HG03521 (cell line): ENCODE measurements at regions not wholly inside any gene's neighbourhood (a gene's known extent, or its start where the extent isn't known, plus 50 kb on each side); places are given as distances from the start of the nearest gene placed in this dataset.

Experiments used
- ATAC-seq: cut with Tn5 transposase; IDR thresholded peaks from one replicate; pipeline ENCODE4 v1.9.1; 2021; ENCODE audit warnings: mild to moderate bottlenecking, moderate library complexity; ENCODE audit not compliant: unreplicated experiment

DNA sequence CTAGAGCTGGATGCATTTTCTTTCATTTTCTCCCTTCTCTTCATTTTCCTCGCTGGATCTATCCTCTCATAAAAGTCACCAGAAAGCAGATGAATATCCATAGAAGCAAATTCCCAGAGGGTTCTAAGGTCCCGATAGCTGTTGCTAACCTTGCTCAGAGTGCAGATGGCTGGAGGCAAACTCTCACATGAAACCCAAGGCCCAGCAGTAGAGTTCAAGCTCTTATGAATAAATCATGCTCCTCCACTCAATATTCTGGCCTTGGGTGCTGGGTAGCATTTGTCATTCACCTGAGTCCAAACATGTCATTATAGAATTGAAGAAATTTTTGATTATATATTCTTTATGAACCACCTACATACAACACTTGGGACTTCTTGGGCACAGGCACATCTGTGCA lies 539.7 kb upstream of the MARCKS start:
- no peak for ATAC-seq

DNA sequence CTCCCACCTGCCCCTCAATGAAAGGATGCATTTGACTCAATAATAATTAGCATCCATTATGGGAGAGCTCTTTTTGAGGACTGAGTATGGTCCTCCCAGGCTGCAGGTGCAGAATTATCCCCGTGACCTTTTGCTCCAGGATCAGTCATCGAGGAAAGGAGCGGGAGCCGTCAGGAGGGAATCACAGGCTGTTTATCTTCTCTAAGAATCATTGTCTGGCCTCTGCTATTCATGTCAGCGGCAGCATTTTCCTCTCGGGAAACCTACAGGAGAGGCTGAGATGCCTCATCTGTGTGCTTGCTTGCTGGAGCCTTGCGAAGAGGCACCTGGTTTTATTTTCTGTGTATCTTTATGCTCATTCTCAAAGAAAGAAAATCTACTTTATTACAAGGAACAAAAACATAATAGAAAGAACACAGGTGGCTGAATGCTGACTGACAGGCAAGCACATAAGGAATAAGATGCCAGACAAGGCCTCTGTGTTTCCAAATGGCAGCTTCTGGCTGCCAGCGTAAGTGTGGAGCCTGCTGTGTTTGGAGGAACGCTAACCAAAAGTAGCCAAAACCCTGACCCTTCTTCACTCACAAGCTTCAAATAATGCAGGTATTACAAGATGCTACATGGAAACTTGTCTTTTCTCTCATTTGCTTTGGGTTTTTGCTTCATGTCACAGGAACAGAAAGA lies 539.1 kb upstream of the MARCKS start:
- ATAC-seq: no peak

DNA sequence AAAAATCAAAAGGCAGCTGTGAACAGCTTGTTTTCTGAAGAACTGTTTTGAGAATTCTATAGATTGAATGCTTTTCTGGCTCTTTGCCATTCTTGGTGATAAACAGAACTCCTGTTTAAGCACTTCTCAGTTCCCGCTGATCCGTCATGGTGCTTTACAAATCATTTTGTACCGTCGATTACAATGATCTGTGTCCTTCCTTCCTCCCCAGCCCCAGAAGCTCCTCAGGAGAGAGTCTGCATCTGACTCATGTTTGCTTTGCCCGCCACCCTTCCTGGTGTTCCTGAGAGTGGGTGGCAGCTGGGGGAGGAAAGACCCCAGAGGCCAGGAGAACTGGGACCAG lies 538.6 kb upstream of the MARCKS start:
- ATAC-seq: no peak

DNA sequence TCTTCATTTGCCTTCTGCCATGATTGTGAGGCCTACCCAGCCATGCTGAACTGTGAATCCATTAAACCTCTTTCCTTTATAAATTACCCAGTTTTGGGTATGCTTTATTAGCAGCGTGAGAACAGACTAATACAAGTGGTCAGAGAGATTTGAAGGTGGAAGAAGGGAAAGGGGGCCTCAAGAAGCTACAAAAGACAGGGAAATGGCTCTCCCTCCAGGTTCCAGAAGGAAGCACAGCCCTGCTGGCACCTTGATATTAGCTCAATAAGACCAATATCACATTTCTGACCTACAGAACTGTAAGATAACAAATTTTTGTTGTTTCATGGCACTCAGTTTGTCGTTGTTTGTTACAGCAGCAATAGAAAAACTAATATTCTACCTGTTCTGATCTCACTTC lies 536.5 kb upstream of the MARCKS start:
- ATAC-seq: no peak

DNA sequence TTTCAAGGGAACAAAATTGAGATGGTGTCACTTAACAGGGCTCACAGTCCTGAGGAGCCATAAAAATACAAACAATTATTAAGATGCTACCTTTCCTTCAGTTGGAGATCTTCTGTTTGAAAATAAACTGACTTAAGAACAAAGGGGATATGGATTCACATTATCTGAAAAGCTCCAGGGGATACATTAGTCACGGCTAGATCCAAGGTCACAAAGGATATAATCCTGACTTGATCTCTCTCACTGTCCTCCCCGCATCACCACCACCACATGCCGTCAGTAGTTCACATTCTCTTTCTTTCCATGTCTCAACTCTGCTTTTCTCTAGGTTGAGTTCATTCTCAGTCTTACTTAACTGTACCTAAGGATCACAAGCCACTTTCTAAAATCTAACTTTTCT lies 530.4 kb upstream of the MARCKS start:
- no peak for ATAC-seq

DNA sequence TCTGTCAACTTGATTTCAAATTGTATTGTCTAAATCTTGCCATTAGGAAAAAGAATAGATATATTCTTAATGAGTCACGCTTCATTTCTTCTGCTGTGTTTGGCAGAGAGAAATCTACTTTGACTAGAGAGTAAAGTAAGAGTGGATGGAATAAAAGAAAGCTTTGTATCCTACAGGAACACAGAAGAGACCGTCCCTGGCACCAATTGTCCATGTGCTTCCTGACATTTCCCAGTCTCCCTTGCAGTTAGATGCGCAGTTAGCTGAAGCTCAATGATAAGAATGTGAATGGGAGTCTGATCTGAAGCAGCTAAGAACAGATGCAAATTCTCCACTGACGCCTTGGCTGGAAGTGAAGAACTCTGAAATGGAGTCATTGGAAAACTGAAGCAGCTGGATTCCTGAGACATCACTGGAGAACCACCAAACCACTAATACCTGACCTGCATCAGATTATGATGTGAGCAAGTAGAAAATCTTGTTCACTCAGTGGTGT lies 528.2 kb upstream of the MARCKS start:
- no peak for ATAC-seq

DNA sequence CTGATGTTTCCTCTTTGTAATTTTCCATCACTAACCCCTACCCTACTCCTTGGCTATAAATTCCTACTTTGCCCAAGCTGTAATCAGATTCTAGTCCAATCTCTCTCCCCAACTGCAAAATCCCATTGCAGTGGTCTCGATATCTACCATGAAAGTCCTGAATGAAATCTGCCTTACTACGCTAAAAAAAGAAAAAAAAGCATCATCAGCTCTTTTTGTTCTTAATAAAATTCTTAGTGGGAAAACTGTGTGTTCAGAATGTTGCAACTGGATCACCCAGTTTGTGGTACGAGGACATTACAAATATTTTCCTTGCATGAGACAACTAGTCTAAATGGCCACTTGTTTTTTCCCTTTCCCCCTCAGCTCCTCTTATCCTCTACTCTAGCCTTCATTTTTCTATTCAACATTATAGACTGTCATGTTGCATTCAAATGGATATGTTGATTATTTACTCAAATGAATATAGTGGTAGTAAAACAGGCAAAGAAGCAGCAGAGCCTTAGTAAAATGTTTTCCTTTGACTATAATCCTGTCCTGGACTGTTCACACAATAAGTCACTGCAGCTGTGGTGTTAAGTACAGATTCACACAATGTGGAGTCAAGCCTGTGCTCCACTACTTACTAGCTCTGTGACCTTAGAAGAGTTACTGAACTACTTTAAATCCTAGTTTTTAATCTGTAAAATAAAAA lies 527.1 kb upstream of the MARCKS start:
- ATAC-seq: no peak

DNA sequence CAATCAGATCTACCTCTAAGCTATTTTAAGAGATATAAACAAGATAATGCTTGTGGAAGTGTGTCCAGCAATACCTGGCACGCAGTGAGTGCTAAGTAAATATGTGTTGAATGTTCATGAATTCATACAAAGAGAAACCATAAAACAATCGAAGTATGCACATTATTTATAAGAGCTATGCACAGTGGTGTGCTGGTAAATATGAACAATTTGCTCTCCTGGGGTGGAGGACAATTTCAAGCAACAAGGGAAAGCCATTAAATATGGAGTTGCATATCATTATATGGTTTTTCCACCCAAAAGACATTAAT lies 526.6 kb upstream of the MARCKS start:
- ATAC-seq: no peak

DNA sequence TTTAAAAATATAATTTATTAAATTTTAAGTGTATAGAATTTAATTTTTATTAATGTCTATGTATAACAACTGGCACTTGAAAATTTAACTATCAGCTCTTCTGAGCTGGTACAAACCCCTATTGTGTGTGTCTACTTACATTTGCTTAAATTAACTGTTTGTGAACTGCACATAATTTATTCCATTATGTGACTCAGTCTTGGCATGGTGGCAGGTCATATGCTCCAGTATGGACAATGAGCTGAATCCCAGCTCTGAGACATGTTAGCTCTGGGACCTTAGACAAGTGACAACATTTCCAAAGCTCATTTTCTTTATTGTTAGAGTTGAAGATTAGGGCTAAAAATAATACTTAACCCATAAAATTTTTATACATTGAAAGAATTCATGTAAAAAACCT lies 526.1 kb upstream of the MARCKS start:
- ATAC-seq: no peak

DNA sequence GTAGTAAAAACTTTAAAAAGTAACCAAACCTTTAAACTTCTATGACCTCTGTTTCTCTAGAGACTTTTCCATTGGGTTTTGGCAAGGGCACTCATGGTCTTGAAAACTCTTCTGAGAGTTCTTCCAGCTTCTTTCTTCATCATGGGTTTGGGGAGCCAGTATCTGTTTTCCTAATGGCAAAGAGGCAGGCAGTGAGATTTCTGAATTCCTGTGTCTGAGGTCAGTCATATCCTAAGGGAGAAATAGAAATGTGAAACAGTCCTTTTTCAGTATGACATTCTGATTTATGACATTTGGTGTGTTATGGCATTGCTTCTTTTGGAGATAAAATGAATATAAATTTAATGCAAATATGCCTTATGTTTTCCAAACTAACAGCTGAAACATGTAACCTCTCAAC lies 518.5 kb upstream of the MARCKS start:
- no peak for ATAC-seq

DNA sequence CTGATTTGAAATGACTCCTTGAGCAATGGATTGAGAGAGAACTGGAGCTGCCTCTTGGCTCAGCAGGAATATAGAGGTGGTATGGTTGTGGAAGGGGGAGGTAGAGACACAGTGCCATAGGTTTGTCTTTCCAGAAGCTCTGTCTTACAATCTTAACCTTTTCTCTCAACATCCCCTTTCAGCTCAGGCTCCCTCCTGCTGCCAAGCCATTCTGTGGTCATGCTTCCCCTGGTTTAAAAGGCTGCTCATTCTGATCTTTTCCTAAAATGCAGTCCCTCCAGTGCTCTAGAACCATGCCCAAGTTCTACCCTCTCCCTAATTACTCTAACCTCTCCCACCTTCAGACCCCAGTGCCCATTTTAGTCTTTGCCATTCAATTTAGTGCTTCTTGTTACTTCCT lies 517.9 kb upstream of the MARCKS start:
- no peak for ATAC-seq

DNA sequence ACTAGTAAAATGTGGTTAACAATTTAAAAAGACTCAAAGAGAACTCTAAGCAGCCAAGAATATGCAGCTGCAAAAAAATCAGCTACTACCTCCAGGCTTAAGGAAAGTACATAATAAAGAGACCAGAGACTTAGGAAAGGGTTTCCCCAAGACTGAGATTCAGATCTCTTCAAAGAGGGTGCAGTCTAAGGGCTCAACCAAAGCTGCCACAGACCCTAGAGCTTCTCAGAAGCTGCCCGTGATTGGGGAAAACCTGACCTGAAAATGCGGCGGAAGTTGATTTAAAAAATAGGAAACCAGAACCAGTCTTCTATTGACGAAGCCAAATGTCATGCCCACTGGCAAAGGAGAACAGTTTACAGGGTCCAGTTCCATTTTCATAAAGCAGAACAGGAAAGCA lies 516.8 kb upstream of the MARCKS start:
- no peak for ATAC-seq

DNA sequence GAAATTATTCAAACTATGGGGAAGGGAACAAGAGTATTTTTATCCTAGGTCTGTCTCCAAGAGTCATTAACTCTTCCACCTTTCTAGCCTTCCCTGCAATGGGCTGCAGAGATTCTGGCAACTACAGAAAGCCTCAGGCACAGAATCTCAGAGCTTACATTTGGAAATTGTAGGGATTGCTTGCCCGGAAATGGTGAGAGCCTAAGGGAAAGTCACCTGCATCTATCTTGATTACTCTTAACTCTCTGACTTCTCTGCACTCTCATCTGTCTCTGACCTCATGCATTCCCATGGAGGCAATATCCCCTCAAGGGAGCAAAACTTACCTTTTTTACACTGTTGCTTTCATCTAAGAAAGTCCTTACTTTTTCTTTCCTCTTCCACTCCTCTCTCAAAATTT lies 513.2 kb upstream of the MARCKS start:
- ATAC-seq: no peak

DNA sequence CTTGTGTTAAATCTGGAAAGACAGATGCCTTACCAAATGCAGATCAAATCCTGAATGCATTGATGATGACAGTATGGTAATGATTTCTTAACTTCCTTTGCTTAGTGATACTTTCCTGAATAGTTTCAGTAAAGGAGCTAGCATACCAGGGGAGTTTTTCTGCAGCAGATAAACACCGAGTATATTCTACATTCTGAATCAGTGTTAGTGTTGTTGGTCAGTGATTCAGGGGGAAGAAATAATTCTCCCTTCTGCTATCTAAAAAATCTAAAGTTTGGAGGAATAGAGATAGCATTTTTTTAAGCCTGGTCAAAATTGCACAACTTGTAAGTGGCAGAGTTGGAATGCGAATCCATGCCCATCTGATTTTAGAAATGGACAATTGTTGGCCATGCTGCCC lies 512.2 kb upstream of the MARCKS start:
- no peak for ATAC-seq

DNA sequence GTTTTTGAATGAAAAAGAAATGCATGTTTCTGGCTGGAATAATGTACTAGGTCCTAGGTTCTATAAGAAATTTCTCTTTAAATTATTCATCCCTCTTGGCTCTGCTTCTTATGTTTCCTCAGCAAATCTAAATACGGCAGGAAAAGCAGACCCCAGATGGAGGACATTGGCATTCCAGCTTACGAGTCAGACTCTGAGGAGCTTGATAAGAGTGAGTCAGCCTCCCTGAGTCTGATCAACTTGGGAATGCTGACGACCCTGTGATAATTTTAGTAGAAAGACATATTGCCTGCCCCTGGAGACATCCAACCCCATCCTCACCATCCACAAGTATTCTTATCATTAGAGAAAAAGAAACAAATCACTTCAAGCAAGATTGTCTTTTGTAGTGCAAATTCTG lies 509.7 kb upstream of the MARCKS start:
- ATAC-seq: no peak

DNA sequence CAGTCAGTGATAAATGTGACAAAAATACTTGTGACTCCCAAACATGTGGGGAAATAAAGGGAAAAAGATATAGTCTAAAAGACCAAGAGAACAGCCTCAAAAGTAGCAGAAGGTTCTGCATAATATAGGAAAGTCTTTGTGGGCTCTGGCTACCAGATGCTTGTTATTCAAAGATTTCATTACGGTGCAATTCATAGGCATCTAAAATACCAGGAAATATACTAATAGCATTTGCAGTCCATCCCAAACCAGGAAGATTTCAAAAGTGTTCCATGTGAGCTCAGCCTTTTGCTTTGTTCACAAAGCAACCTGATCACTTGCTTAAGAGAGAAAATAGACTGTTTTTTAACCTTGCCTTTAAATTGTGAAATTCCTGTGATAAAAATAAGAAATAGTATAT lies 506.7 kb upstream of the MARCKS start:
- ATAC-seq: no peak

DNA sequence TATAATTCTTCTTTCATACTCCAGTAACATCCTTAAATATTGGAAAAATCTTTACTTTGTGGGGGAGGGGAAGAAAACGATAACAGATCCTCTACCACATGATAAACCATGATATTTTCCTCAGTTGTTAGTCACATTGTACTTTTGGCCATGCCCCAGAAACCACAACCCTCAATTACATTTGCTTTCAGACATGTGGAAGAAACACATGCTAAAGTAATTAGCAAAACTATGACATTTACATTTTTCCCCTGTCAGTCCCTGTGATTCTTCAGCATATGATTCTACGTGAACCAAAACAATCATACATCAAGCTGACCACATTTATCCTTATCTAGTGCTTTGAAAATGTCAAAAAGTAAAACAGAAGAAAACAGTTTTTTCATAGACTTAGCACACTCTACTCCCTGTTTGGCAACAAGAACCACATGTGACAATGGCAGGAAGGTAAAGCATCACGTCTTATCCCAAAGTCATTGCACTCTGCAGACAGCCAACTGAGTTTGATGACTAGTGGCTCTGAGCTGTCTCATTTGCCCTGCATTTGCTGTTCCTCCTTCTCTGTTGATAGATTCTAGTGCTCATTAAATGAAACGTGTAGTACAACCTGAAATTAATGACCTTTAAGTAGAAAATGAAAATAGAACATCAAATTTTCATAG lies 505.8 kb upstream of the MARCKS start:
- ATAC-seq: no peak

DNA sequence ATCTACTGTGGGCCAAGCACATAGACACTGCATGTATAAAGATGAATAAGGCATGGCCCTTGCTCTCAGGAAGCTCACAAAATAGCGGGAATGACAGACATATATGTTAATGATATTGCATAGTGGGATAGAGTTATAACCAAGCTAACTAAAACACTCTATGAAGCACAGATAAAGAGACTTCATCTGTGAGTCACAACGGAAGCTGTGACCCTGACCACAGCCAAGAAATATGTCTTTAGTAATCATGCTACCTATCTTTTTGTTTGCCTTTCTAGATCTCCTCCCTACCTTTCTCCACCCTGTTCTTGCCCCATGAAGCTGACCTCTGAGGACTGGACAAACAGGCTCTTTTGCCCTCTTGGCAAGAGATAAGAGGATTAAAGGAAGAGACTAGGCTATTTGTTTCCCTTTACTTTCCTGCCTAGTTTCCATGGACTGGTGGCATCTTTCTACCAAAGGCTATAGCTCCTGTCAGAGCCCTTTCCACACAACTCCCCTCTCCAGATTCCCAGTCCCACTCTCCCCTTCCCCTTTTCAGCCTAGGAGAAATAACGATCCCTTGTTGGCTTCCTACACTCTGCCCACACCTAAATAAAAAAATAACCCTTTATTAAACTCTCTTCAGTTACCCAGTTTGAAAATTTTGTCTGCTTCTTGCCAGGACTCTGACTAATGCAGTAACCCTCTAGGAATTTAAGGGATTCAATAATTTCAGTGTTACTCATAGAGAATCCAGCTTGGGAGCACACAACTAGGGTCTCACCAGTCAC lies 504.9 kb upstream of the MARCKS start:
- ATAC-seq: no peak

DNA sequence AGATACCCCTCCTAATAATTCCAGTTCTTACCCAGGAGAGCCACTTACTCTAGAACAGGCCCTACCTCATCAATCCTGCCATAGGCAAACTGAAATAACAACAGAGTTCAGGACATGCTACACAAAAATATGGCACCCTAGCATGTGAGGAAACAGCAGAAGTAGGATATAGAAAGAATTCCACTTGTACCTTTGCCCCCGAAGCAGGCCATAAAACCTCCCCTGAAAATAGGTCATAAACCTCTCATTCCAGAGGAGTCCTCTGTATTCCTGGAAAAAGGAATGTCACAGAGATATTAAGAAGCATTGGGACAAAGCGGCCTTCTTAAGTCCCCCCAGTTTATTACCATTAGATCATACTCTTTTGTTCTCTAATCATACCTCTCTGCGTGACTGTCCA lies 504.3 kb upstream of the MARCKS start:
- ATAC-seq: no peak

DNA sequence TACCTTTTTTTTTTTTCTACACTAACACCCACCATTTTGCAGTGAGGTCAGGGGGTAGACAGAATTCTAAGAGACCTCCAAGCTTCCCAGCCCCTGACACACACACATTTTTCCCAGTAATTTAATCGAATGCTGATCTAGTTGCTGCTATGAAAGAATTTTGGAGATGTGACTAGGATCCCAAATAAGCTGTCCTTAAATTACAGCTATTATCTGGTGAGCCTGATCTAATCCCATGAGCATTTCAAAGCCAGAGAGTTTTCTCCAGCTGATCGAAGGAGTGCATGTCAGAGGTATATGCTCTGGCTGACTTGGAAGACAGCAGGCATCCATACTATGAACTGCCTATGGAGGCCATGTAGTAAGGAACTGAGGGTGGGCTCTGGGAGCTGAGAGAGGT lies 503.8 kb upstream of the MARCKS start:
- ATAC-seq: no peak

DNA sequence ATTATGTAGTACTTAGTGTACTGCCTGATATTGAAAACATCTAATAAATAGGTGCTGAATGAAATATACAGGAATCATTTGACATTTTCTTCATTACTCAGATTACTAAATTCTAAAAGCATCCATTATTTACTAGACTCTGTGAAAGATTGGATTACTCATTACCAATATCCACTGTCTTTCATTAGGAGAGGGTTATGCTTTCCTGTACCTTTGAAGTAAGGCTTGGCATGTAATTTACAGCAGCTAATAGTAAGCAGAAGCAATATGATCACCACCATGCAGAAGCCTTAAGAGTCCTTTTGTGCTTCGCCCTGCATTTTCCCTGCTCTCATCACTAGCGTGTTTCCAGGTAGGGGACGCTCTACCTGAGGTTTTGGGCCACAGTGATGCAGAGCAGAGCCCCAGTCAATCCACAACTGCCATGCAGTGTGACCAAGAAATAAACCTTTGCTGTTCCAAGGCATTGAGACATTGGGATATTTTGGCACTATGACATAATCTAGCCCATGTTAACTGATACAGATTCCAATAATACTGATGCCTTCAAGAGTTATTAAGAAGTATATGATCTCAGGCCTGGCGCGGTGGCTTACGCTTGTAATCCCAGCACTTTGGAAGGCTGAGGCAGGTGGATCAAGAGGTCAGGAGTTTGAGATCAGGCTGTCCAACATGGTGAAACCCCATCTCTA lies 502.8 kb upstream of the MARCKS start:
- no peak for ATAC-seq
